ENCODE measurements at regions not wholly inside any gene's neighbourhood (a gene's known extent, or its start where the extent isn't known, plus 50 kb on each side); places are given as distances from the start of the nearest gene placed in this dataset.

DNA sequence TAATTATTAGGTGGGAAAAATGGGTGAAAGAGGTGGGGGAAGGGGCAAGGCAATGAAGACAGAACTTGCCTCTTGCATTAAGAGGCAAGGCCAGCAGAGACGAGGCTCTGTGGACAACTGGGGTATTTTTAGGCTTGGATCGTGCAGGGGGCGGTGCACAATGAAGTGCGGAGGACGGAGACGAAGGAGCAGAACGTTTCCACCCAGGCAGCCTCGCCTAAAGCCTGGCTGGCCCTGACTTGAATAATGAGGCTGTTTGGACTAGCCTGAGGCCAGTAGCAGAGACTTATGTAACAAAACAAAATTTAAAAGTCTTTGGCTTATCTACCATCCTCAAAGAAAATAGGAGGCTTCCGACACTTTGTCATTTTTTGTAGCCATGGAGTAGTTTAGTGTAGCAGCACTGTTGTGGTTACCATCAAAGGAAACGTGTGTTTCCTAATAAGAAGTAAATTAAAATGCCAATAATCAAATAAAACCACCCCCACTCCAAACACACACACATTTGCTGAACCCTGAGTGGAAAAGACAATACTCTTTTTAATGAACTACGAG, 370.0 kb upstream of the CNR1 start:
- H3K4me1 ChIP-seq (ENCODE audit: insufficient read depth, low read length): peaks cover 3% of the 10 kb centered on the region; the same call in 1 of the 2 replicates
- Mint-ChIP-seq H3K4me1 (peaks cover 38 to 42% of the 10 kb centered on the region in 2 experiments), H3K27ac (no peak overlapping the region), H3K27me3 (ENCODE audit: low read depth) (peaks cover 34% of the 10 kb centered on the region), H3K4me3 (no peak overlapping the region), H3K36me3 (ENCODE audit: insufficient read depth in 1 of 3, low read depth in 3 of 3) (peaks cover 0 to 7% (median 0%) of the 10 kb centered on the region in 3 experiments; a peak in 1 of 7 replicates), H3K9me3 (peaks cover 0 to 10% of the 10 kb centered on the region in 2 experiments; a peak in 3 of 5 replicates)
- no peak overlapping the region for H2AFZ ChIP-seq (ENCODE audit: low read length)
- no peak for DNase-seq
- H3K56ac ChIP-seq (ENCODE audit: insufficient read length, low read depth, low read length): no peak overlapping the region
- no peaks in the 10 kb centered on the region for H3K27me3 ChIP-seq (ENCODE audit: insufficient read depth, low read length)
- WGBS (ENCODE audit: extremely low coverage, insufficient read length, low lambda C conversion rate): no CpG with 5 or more reads among the region's 11 CpGs
- H3K79me1 ChIP-seq (ENCODE audit: insufficient read depth, low read depth, low read length, poor library complexity, severe bottlenecking): no peaks in the 10 kb centered on the region
- H3K23me2 ChIP-seq (ENCODE audit: insufficient read length, low read depth, low read length, poor library complexity, severe bottlenecking): no peaks in the 10 kb centered on the region
- no peak overlapping the region for H2BK120ac ChIP-seq (ENCODE audit: low read depth, low read length, poor library complexity, severe bottlenecking)
- no peak overlapping the region for H3K23ac ChIP-seq (ENCODE audit: insufficient read length, low read depth, low read length)
- no peak overlapping the region for H3K4ac ChIP-seq (ENCODE audit: low read depth, low read length)
- H3T11ph ChIP-seq (ENCODE audit: low read length): no peak overlapping the region
- H3K18ac ChIP-seq (ENCODE audit: insufficient read length, low read depth, low read length): no peak overlapping the region
- no peak overlapping the region for H2BK5ac ChIP-seq (ENCODE audit: insufficient read length, low read length)
- H2BK12ac ChIP-seq (ENCODE audit: insufficient read length, low read depth, low read length): no peak overlapping the region
- no peak overlapping the region for H4K8ac ChIP-seq (replicated peaks; ENCODE audit: insufficient read length, low read depth, low read length)
- no peak overlapping the region for H2BK20ac ChIP-seq (ENCODE audit: low read depth, low read length, poor library complexity, severe bottlenecking)
- H3K27ac ChIP-seq (ENCODE audit: insufficient read length, low read depth, low read length): no peak overlapping the region
- no peak overlapping the region for H3K9ac ChIP-seq (ENCODE audit: extremely low read depth, insufficient read length, low read length)
- no peak overlapping the region for H2BK15ac ChIP-seq (ENCODE audit: low read depth, low read length)
- H4K91ac ChIP-seq (ENCODE audit: insufficient read length, low read depth, low read length): no peak overlapping the region
- no peak overlapping the region for H2AK5ac ChIP-seq (ENCODE audit: insufficient read length, low read length)
- H3K9me3 ChIP-seq (ENCODE audit: control insufficient read depth, low read depth, low read length): no peaks in the 10 kb centered on the region
- TF ChIP-seq, protein P1, sequence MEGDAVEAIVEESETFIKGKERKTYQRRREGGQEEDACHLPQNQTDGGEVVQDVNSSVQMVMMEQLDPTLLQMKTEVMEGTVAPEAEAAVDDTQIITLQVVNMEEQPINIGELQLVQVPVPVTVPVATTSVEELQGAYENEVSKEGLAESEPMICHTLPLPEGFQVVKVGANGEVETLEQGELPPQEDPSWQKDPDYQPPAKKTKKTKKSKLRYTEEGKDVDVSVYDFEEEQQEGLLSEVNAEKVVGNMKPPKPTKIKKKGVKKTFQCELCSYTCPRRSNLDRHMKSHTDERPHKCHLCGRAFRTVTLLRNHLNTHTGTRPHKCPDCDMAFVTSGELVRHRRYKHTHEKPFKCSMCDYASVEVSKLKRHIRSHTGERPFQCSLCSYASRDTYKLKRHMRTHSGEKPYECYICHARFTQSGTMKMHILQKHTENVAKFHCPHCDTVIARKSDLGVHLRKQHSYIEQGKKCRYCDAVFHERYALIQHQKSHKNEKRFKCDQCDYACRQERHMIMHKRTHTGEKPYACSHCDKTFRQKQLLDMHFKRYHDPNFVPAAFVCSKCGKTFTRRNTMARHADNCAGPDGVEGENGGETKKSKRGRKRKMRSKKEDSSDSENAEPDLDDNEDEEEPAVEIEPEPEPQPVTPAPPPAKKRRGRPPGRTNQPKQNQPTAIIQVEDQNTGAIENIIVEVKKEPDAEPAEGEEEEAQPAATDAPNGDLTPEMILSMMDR (conservative IDR thresholded peaks at IDR 0.05): no peak
- no peak overlapping the region for H3K14ac ChIP-seq (ENCODE audit: insufficient read depth, low read length)
- H4K20me1 ChIP-seq (ENCODE audit: control insufficient read depth, insufficient read depth, insufficient read length): no peaks in the 10 kb centered on the region
- no peak overlapping the region for H3K4me2 ChIP-seq (ENCODE audit: insufficient read depth, insufficient read length, low read length)
- H3K79me2 ChIP-seq (ENCODE audit: insufficient read depth, low read length): no peaks in the 10 kb centered on the region
- no peak overlapping the region for H4K5ac ChIP-seq (ENCODE audit: insufficient read length, low read depth, low read length)

Measured in H9 (cell line).